H1 (cell line): ENCODE measurements at regions not wholly inside any gene's neighbourhood (a gene's known extent, or its start where the extent isn't known, plus 50 kb on each side); places are given as distances from the start of the nearest gene placed in this dataset.

ENCODE experiments used
- BCL11A ChIP-seq, 2 experiments: IDR thresholded peaks; one replicate each; pipeline ENCODE4 v1.6.1; 2011; ENCODE audit warnings: low read depth in 2 of 2, low read length in 2 of 2, mild to moderate bottlenecking in 2 of 2
- CBX5 ChIP-seq: fragments of 300-800, 300-1000 bp; sonication (generic); IDR thresholded peaks from 2 replicates; pipeline ENCODE4 v1.7.1; 2016; ENCODE audit warnings: antibody characterized with exemption, low read length, low read depth
- EZH2 ChIP-seq: fragments of 200-600 bp; sonication (generic); IDR thresholded peaks from 2 replicates; pipeline ENCODE4 v1.7.1; 2012; ENCODE audit warnings: low read depth, mild to moderate bottlenecking, moderate library complexity, low read length, inconsistent platforms; ENCODE audit not compliant: severe bottlenecking
- GABPA ChIP-seq: IDR thresholded peaks from 2 replicates; pipeline ENCODE4 v1.6.1; 2011; ENCODE audit warnings: mild to moderate bottlenecking, low read length, moderate library complexity, borderline replicate concordance; ENCODE audit not compliant: insufficient read depth
- MAFK ChIP-seq: IDR thresholded peaks from 2 replicates; pipeline ENCODE4 v1.6.1; 2012; ENCODE audit warnings: low read depth, mild to moderate bottlenecking, improper control_type of control experiment, low read length
- POLR2A ChIP-seq, 2 experiments: IDR thresholded peaks; 1 replicate in 1 of 2; 2 replicates in 1 of 2; pipeline ENCODE4 v1.6.1; 2011; ENCODE audit warnings: low read depth in 2 of 2, low read length in 2 of 2, mild to moderate bottlenecking in 2 of 2; ENCODE audit errors: control extremely low read depth in 1 of 2
- POLR2AphosphoS5 ChIP-seq: IDR thresholded peaks from 2 replicates; pipeline ENCODE4 v1.6.1; 2011; ENCODE audit warnings: low read depth, low read length
- RNF2 ChIP-seq: fragments of 200-900, 300-1000 bp; sonication (generic); IDR thresholded peaks from 2 replicates; pipeline ENCODE4 v1.7.1; 2016; ENCODE audit warnings: borderline replicate concordance, low read depth, mild to moderate bottlenecking, antibody characterized with exemption, low read length; ENCODE audit not compliant: poor library complexity, severe bottlenecking; ENCODE audit errors: missing control alignments
- RXRA ChIP-seq: IDR thresholded peaks from 2 replicates; pipeline ENCODE4 v1.6.1; 2011; ENCODE audit warnings: low read depth, mild to moderate bottlenecking, low read length, moderate library complexity; ENCODE audit not compliant: insufficient read depth
- SP1 ChIP-seq: IDR thresholded peaks from 2 replicates; pipeline ENCODE4 v1.6.1; 2011; ENCODE audit warnings: low read depth, low read length
- TEAD4 ChIP-seq: IDR thresholded peaks from 2 replicates; pipeline ENCODE4 v1.6.1; 2012; ENCODE audit warnings: low read depth, low read length, inconsistent platforms, mixed read lengths
- TF ChIP-seq, protein P1 (sequence below), 3 experiments: IDR thresholded peaks; 1 replicate in 2 of 3; 2 replicates in 1 of 3; pipeline versions ENCODE4 v1.5.1 to v1.6.1; 2011; ENCODE audit warnings: low read length in 3 of 3, mild to moderate bottlenecking in 3 of 3, inconsistent platforms in 2 of 3, low read depth in 1 of 3, moderate library complexity in 1 of 3; ENCODE audit not compliant: insufficient read depth in 1 of 3; ENCODE audit errors: control extremely low read depth in 1 of 3
- TF ChIP-seq, protein P2 (sequence below): IDR thresholded peaks from 2 replicates; pipeline ENCODE4 v1.6.1; 2011; ENCODE audit warnings: low read depth, mild to moderate bottlenecking, low read length; ENCODE audit not compliant: insufficient read depth

DNA sequence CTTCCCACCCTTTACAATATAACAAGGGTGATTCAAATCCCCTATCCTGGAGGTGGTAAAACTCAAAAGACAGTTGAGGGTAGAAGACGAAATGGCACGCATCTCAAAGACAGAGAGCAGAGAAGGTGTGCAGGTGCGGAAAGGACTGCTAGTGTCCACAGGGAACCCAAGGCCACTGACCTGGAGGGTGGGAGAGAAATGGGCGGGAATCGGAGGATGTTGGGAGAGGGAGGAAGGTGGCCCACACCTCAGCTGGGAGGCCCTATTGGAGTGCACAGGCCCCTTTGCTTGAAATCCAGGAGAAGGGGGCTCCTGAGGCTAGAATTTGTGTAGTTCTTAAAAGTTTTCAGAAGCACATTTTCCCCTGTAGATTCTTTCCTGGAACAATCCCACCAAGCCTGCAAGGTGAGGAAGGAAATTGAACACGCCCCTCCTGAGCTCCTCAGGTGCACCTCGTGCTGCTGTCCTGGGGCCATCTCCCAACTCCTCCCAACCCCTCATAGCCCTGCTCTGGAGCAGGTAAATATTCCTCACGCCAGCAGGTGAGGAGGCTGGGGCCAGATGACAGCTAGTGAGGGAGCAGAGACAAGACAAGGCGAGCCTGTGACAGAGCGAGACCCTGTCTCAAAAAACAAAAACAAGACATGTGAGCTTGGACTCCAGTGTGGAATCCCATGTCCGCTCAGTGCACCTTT lies 99.3 kb downstream of the MCFD2 start:
- TF ChIP-seq, protein P1, sequence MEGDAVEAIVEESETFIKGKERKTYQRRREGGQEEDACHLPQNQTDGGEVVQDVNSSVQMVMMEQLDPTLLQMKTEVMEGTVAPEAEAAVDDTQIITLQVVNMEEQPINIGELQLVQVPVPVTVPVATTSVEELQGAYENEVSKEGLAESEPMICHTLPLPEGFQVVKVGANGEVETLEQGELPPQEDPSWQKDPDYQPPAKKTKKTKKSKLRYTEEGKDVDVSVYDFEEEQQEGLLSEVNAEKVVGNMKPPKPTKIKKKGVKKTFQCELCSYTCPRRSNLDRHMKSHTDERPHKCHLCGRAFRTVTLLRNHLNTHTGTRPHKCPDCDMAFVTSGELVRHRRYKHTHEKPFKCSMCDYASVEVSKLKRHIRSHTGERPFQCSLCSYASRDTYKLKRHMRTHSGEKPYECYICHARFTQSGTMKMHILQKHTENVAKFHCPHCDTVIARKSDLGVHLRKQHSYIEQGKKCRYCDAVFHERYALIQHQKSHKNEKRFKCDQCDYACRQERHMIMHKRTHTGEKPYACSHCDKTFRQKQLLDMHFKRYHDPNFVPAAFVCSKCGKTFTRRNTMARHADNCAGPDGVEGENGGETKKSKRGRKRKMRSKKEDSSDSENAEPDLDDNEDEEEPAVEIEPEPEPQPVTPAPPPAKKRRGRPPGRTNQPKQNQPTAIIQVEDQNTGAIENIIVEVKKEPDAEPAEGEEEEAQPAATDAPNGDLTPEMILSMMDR (IDR thresholded peaks at IDR 0.05; ENCODE audit: control extremely low read depth in 1 of 3, insufficient read depth in 1 of 3, low read depth in 1 of 3, low read length in 3 of 3) = no peak
- TF ChIP-seq POLR2A (IDR thresholded peaks at IDR 0.05; ENCODE audit: control extremely low read depth in 1 of 2, low read depth in 2 of 2, low read length in 2 of 2) (no peak), SP1 (no peak), TEAD4 (no peak), CBX5 (no peak), POLR2AphosphoS5 (no peak), GABPA (no peak), EZH2 (no peak), RNF2 (no peak), MAFK (no peak), RXRA (no peak), BCL11A (IDR thresholded peaks at IDR 0.05; ENCODE audit: low read depth in 2 of 2, low read length in 2 of 2) (no peak)
- TF ChIP-seq, protein P2, sequence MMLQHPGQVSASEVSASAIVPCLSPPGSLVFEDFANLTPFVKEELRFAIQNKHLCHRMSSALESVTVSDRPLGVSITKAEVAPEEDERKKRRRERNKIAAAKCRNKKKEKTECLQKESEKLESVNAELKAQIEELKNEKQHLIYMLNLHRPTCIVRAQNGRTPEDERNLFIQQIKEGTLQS = no peak
